ENCODE measurements at regions not wholly inside any gene's neighbourhood (a gene's known extent, or its start where the extent isn't known, plus 50 kb on each side); places are given as distances from the start of the nearest gene placed in this dataset.

DNA sequence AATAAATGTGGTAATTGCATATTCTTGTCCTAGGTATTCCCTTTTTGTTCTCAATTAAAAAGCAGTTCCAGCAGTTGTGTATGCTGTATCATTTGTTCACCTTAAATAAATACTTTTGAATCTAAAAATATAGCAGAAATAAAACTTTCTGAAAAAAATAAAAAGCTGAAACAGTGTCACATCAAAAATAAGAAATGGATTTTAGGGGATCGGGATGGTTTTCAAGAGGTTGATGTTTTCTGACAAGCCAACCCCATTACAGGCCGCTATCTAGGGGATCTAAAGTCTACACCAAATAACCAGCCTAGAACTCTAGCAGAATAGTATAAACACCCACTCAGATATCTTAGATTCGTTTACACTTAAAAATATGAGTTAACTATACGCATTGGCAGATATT is 95.4 kb upstream of the MAML3 start:
- Histone ChIP-seq H3K9me3 (no peaks in the 10 kb centered on the region), H3K36me3 (no peaks in the 10 kb centered on the region), H3K4me1 (peaks cover 39% of the 10 kb centered on the region), H3K4me3 (ENCODE audit: low read depth, low read length) (no peak overlapping the region), H3K27me3 (no peaks in the 10 kb centered on the region)
- TF ChIP-seq, protein P1, sequence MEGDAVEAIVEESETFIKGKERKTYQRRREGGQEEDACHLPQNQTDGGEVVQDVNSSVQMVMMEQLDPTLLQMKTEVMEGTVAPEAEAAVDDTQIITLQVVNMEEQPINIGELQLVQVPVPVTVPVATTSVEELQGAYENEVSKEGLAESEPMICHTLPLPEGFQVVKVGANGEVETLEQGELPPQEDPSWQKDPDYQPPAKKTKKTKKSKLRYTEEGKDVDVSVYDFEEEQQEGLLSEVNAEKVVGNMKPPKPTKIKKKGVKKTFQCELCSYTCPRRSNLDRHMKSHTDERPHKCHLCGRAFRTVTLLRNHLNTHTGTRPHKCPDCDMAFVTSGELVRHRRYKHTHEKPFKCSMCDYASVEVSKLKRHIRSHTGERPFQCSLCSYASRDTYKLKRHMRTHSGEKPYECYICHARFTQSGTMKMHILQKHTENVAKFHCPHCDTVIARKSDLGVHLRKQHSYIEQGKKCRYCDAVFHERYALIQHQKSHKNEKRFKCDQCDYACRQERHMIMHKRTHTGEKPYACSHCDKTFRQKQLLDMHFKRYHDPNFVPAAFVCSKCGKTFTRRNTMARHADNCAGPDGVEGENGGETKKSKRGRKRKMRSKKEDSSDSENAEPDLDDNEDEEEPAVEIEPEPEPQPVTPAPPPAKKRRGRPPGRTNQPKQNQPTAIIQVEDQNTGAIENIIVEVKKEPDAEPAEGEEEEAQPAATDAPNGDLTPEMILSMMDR (IDR thresholded peaks at IDR 0.05; ENCODE audit: low read depth, low read length), result no peak
- DNase-seq, result no peak

DNA sequence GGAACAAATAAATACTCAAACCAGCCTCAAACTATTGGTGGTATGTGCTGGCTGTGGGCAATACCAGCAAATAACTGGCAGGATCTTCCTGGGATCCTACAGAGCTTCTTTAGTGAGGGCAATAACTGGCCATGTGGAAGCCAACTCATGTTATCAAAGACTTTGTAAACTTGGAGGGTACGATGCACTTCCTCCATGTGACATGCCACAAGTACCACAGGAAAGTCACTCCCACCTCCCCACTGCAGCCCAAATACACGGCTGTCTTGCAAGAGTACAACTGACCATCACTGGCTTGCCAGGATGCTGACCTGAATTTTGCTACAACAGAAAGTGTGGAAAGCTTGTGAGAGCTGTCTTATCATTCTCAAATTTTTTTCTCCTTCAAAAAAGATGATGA is 93.3 kb upstream of the MAML3 start:
- Histone ChIP-seq H3K4me1 (peaks cover 43% of the 10 kb centered on the region), H3K36me3 (no peaks in the 10 kb centered on the region), H3K9me3 (no peaks in the 10 kb centered on the region), H3K27me3 (no peaks in the 10 kb centered on the region), H3K4me3 (ENCODE audit: low read depth, low read length) (no peak overlapping the region)
- no peak for DNase-seq
- TF ChIP-seq, protein P1 (IDR thresholded peaks at IDR 0.05; ENCODE audit: low read depth, low read length), result no peak

DNA sequence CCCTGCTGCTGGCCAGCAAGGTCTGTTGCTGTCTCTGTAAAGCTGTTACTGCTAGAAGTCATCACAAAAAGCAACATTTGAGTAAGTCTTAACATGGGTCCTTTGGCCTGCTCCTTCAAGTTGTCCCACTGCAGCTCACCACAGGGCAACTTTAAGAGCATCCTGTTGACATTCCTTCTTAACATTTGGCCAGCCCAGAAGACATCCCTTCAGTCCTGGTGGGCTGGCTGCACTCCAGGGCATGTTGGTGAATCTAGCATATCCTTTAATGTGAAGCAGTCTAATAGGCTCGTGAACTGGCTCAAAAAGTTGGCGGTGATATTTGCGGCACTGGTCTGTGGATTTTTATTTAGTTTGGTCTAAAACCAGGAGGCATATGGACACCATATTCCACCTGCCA is 92.2 kb upstream of the MAML3 start:
- H3K4me1 ChIP-seq, result peaks cover 41% of the 10 kb centered on the region
- no peaks in the 10 kb centered on the region for H3K27me3 ChIP-seq
- H3K36me3 ChIP-seq, result no peaks in the 10 kb centered on the region
- TF ChIP-seq, protein P1 (IDR thresholded peaks at IDR 0.05; ENCODE audit: low read depth, low read length), result no peak
- DNase-seq, result no peak
- no peak overlapping the region for H3K4me3 ChIP-seq (ENCODE audit: low read depth, low read length)
- H3K9me3 ChIP-seq, result no peaks in the 10 kb centered on the region

DNA sequence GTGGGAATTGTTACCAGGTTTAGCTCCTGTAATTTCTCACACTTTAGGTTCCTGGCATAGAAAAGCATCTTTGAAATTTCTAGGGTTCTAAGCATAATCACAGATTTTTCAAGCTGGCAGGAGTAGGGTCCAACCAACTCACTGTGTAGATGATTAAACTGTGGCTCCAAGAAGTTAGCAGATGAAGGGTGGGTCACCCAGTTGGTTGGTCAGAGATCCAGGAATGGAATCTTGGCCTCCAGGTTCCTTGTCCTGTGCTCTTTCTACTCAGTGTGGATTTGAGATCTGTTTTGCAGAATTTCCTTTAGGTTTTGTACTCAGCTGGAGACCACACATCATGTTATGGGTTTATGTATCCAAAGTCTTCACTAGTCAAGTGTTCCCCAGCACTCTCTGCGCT is 90.3 kb upstream of the MAML3 start:
- H3K9me3 ChIP-seq, result no peaks in the 10 kb centered on the region
- no peak overlapping the region for H3K4me3 ChIP-seq (ENCODE audit: low read depth, low read length)
- H3K36me3 ChIP-seq, result no peaks in the 10 kb centered on the region
- H3K27me3 ChIP-seq, result no peaks in the 10 kb centered on the region
- peaks cover 53% of the 10 kb centered on the region for H3K4me1 ChIP-seq
- DNase-seq, result no peak
- TF ChIP-seq, protein P1 (IDR thresholded peaks at IDR 0.05; ENCODE audit: low read depth, low read length), result no peak

DNA sequence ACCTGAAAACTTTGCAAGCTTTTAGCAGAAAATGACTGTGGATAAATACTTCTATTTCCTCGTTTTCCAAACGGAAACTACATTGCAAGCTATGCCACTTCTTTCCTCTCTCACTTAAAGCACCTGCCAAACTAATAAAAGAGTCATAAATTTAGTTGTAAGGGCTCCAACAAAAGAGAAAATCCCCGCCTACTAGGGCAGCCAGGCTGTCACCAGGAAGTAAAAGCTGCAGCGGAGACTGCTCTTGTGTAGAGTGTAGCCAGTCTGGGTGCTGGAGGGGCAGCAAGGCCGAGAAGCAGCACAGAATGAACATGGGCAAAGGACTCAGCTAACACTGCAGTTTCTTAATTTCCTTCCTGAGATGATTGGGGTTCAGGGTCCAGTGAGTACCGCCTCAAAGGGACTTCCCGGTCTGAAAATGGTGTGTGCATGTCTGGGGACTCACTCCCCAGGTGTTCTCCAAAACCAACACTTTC is 89.3 kb upstream of the MAML3 start:
- DNase-seq, result no peak
- H3K27me3 ChIP-seq, result no peaks in the 10 kb centered on the region
- TF ChIP-seq, protein P1 (IDR thresholded peaks at IDR 0.05; ENCODE audit: low read depth, low read length), result no peak
- H3K4me1 ChIP-seq, result peaks cover 52% of the 10 kb centered on the region
- no peak overlapping the region for H3K4me3 ChIP-seq (ENCODE audit: low read depth, low read length)
- H3K36me3 ChIP-seq, result no peaks in the 10 kb centered on the region
- no peaks in the 10 kb centered on the region for H3K9me3 ChIP-seq

DNA sequence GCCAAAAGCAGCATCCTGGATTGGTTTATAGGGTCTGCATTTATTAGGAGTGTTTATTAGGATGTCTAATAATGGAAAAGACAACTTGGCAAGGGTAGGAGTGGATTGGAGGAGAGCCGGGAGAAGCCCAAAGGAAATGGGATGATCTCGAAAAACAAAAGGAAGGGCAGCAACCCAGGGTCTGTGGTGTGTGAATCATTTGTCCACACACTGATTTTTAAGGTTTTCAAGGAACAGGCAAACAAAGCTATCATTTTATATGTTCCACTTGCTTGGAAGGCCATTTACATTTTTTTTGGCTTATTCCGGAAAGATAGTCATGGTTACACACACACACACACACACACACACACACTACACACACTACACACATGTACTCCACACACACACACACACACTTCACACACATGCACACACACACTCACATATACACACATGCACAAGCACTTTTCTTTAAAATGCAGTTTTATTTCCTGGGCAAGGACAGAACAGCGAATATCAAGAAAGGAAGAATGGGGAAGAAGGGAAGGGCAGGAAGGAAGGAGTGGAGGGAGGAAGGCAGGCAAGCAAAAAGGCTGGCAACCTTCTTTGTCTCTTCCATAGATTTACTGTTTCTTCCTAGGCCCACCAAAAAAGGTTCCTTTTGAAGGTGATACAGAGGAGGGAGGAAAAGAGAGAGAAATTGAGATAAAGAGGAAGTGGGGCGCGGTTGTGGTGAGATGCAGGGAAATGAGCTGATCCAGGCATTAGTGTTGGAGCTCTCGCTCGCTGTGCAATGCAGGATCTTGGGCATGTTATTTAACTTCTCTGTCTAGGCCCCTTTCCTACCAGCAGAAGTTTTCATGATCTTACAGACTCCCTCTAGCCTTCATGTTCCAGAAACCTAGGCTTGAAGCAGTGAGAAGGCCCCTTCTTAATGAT is 88.6 kb upstream of the MAML3 start:
- no peaks in the 10 kb centered on the region for H3K36me3 ChIP-seq
- no peak overlapping the region for H3K4me3 ChIP-seq (ENCODE audit: low read depth, low read length)
- H3K27me3 ChIP-seq, result no peaks in the 10 kb centered on the region
- TF ChIP-seq, protein P1 (IDR thresholded peaks at IDR 0.05; ENCODE audit: low read depth, low read length), result no peak
- H3K4me1 ChIP-seq, result peaks cover 56% of the 10 kb centered on the region
- H3K9me3 ChIP-seq, result no peaks in the 10 kb centered on the region
- no peak for DNase-seq

Measured in BE2C (cell line).